ENCODE measurements at regions not wholly inside any gene's neighbourhood (a gene's known extent, or its start where the extent isn't known, plus 50 kb on each side); places are given as distances from the start of the nearest gene placed in this dataset.

GRCh38 chr4:32191961-32192360, 1471.8 kb downstream of the PCDH7 start:
- Mint-ChIP-seq H3K27ac (ENCODE audit: low read depth, unreplicated experiment) (no peak overlapping the region), H3K36me3 (ENCODE audit: insufficient read depth, unreplicated experiment) (no peaks in the 10 kb centered on the region), H3K9me3 (ENCODE audit: unreplicated experiment) (no peaks in the 10 kb centered on the region), H3K4me1 (ENCODE audit: insufficient read depth, unreplicated experiment) (no peaks in the 10 kb centered on the region), H3K27me3 (ENCODE audit: insufficient read depth, unreplicated experiment) (no peaks in the 10 kb centered on the region), H3K4me3 (ENCODE audit: unreplicated experiment) (no peak overlapping the region)
- no peak for TF ChIP-seq CTCF (IDR thresholded peaks at IDR 0.05; ENCODE audit: unreplicated experiment)
- POLR2A ChIA-PET = no interaction called here
- no TSS peak for BruUV-seq (replicated peaks)
- intact Hi-C loops (cut with micrococcal nuclease) = no loop called here
- no peak for DNase-seq (ENCODE audit: unreplicated experiment)
- CTCF ChIA-PET = no interaction called here

- Mint-ChIP-seq H3K27me3 (ENCODE audit: insufficient read depth, unreplicated experiment) (no peaks in the 10 kb centered on the region), H3K9me3 (ENCODE audit: unreplicated experiment) (no peaks in the 10 kb centered on the region), H3K36me3 (ENCODE audit: insufficient read depth, unreplicated experiment) (no peaks in the 10 kb centered on the region), H3K4me1 (ENCODE audit: insufficient read depth, unreplicated experiment) (no peaks in the 10 kb centered on the region), H3K4me3 (ENCODE audit: unreplicated experiment) (no peak overlapping the region), H3K27ac (ENCODE audit: low read depth, unreplicated experiment) (no peak overlapping the region)
- ChIA-PET CTCF (no interaction called here), POLR2A (no interaction called here)
- TF ChIP-seq CTCF (IDR thresholded peaks at IDR 0.05; ENCODE audit: unreplicated experiment) = no peak
- intact Hi-C loops (cut with micrococcal nuclease) = no loop called here
- no TSS peak for BruUV-seq (replicated peaks)
- DNase-seq (ENCODE audit: unreplicated experiment) = no peak
Measured at GRCh38 chr4:32192363-32192762, 1472.2 kb downstream of the PCDH7 start.

- POLR2A ChIA-PET = no interaction called here
- TF ChIP-seq CTCF (IDR thresholded peaks at IDR 0.05; ENCODE audit: unreplicated experiment) = no peak
- Mint-ChIP-seq H3K27ac (ENCODE audit: low read depth, unreplicated experiment) (no peak overlapping the region), H3K27me3 (ENCODE audit: insufficient read depth, unreplicated experiment) (no peaks in the 10 kb centered on the region), H3K36me3 (ENCODE audit: insufficient read depth, unreplicated experiment) (no peaks in the 10 kb centered on the region), H3K4me1 (ENCODE audit: insufficient read depth, unreplicated experiment) (no peaks in the 10 kb centered on the region), H3K9me3 (ENCODE audit: unreplicated experiment) (no peaks in the 10 kb centered on the region), H3K4me3 (ENCODE audit: unreplicated experiment) (no peak overlapping the region)
- BruUV-seq (replicated peaks) = no TSS peak
- no peak for DNase-seq (ENCODE audit: unreplicated experiment)
- CTCF ChIA-PET = no interaction called here
- intact Hi-C loops (cut with micrococcal nuclease) = no loop called here
Measured at GRCh38 chr4:32192991-32193390, 1472.8 kb downstream of the PCDH7 start.

- Mint-ChIP-seq H3K4me3 (ENCODE audit: unreplicated experiment) (no peak overlapping the region), H3K36me3 (ENCODE audit: insufficient read depth, unreplicated experiment) (peaks cover 7% of the 10 kb centered on the region), H3K9me3 (ENCODE audit: unreplicated experiment) (no peaks in the 10 kb centered on the region), H3K27me3 (ENCODE audit: insufficient read depth, unreplicated experiment) (no peaks in the 10 kb centered on the region), H3K4me1 (ENCODE audit: insufficient read depth, unreplicated experiment) (peaks cover under 1% of the 10 kb centered on the region), H3K27ac (ENCODE audit: low read depth, unreplicated experiment) (no peak overlapping the region)
- ChIA-PET CTCF (no interaction called here), POLR2A (no interaction called here)
- DNase-seq (ENCODE audit: unreplicated experiment) = no peak
- BruUV-seq (replicated peaks) = no TSS peak
- TF ChIP-seq CTCF (IDR thresholded peaks at IDR 0.05; ENCODE audit: unreplicated experiment) = no peak
- intact Hi-C loops (cut with micrococcal nuclease) = no loop called here
Measured at GRCh38 chr4:32196950-32197688, 1477.0 kb downstream of the PCDH7 start.

Measured in MCF 10A (cell line).